ENCODE measurements at regions not wholly inside any gene's neighbourhood (a gene's known extent, or its start where the extent isn't known, plus 50 kb on each side); places are given as distances from the start of the nearest gene placed in this dataset.

DNA sequence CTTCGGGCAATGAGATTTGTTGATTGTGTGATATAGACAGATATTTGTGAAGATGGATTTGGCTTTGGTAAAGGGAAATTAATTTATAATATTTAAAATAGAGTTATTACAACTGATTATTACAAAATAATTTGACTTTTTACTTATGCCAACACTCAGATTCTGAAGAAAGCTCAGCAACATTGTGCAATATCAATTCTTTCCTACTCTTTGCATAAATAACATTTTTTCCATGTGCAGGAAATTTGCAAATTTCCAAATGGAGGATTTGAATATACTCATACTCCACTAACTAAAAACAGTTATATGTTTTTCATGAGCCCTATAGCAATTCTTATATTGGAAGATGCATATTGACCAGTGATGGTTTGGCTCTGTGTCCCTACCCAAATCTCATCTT is 676.4 kb upstream of the ADAMTS5 start:
- TF ChIP-seq POLR2A (IDR thresholded peaks at IDR 0.05) (no peak), EP300 (IDR thresholded peaks at IDR 0.05; ENCODE audit: low read depth) (no peak), POLR2AphosphoS5 (IDR thresholded peaks at IDR 0.05) (no peak)
- TF ChIP-seq, protein P1, sequence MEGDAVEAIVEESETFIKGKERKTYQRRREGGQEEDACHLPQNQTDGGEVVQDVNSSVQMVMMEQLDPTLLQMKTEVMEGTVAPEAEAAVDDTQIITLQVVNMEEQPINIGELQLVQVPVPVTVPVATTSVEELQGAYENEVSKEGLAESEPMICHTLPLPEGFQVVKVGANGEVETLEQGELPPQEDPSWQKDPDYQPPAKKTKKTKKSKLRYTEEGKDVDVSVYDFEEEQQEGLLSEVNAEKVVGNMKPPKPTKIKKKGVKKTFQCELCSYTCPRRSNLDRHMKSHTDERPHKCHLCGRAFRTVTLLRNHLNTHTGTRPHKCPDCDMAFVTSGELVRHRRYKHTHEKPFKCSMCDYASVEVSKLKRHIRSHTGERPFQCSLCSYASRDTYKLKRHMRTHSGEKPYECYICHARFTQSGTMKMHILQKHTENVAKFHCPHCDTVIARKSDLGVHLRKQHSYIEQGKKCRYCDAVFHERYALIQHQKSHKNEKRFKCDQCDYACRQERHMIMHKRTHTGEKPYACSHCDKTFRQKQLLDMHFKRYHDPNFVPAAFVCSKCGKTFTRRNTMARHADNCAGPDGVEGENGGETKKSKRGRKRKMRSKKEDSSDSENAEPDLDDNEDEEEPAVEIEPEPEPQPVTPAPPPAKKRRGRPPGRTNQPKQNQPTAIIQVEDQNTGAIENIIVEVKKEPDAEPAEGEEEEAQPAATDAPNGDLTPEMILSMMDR (IDR thresholded peaks at IDR 0.05): no peak
- H3K27ac ChIP-seq: no peak overlapping the region
- H3K4me1 ChIP-seq: no peaks in the 10 kb centered on the region
- WGBS, 2 donors (ENCODE audit: low coverage in 1 of 2): 86 to 87% methylated on average over 1 of the region's 1 CpG
- no peaks in the 10 kb centered on the region for H3K36me3 ChIP-seq
- no peak overlapping the region for H3K4me3 ChIP-seq
- no peak for DNase-seq
- H3K9me3 ChIP-seq: no peaks in the 10 kb centered on the region
- intact Hi-C loops (cut with DNase I; ENCODE audit: low total_unique reads) (no loop called here), in situ Hi-C loops (cut with MboI; ENCODE audit: low pct_ligation_motif_present in 1 of 4, low pct_unique_long_range_greater_than_20kb in 1 of 4, low sequenced_read_pairs in 3 of 4) (no loop called here)
- no peaks in the 10 kb centered on the region for H3K27me3 ChIP-seq

GRCh38 chr21:27639286-27639685 is 672.4 kb upstream of the ADAMTS5 start:
- no peaks in the 10 kb centered on the region for H3K27me3 ChIP-seq
- intact Hi-C loops (cut with DNase I; ENCODE audit: low total_unique reads): no loop called here
- no peak overlapping the region for H3K4me3 ChIP-seq
- no peaks in the 10 kb centered on the region for H3K9me3 ChIP-seq
- no peak overlapping the region for H3K27ac ChIP-seq
- TF ChIP-seq POLR2A (IDR thresholded peaks at IDR 0.05) (no peak), EP300 (IDR thresholded peaks at IDR 0.05; ENCODE audit: low read depth) (no peak), POLR2AphosphoS5 (IDR thresholded peaks at IDR 0.05) (no peak)
- TF ChIP-seq, protein P1 (IDR thresholded peaks at IDR 0.05): no peak
- DNase-seq: no peak
- in situ Hi-C loops (cut with MboI; ENCODE audit: low pct_ligation_motif_present in 1 of 4, low pct_unique_long_range_greater_than_20kb in 1 of 4, low sequenced_read_pairs in 3 of 4): no loop called here
- H3K36me3 ChIP-seq: no peaks in the 10 kb centered on the region
- no peaks in the 10 kb centered on the region for H3K4me1 ChIP-seq

DNA sequence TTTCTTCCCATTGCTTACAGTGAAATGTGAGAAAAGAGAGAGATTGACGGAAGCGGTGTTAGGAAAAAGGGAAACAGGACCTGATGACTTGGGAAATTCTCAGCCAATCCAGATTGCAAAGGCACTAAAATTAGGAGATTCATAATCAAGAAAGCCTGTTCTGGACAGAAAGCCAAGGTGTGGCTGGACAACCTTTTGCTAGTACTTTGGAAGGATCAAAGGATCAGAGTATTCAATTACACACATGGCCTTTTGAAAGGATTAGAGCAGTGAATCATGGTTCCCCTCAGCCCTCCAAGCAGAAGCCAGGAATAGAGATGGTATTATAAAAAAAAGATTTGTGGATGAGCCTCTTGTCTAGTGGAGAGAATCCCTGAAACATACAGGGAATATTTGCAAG is 669.8 kb upstream of the ADAMTS5 start:
- no peak for TF ChIP-seq EP300 (IDR thresholded peaks at IDR 0.05; ENCODE audit: low read depth)
- TF ChIP-seq POLR2A (IDR thresholded peaks at IDR 0.05): no peak
- TF ChIP-seq, protein P1 (IDR thresholded peaks at IDR 0.05): no peak
- TF ChIP-seq POLR2AphosphoS5 (IDR thresholded peaks at IDR 0.05): no peak
- Histone ChIP-seq H3K27ac (no peak overlapping the region), H3K9me3 (no peaks in the 10 kb centered on the region), H3K27me3 (no peaks in the 10 kb centered on the region), H3K4me3 (no peak overlapping the region), H3K36me3 (no peaks in the 10 kb centered on the region), H3K4me1 (no peaks in the 10 kb centered on the region)
- in situ Hi-C loops (cut with MboI; ENCODE audit: low pct_ligation_motif_present in 1 of 4, low pct_unique_long_range_greater_than_20kb in 1 of 4, low sequenced_read_pairs in 3 of 4): no loop called here
- intact Hi-C loops (cut with DNase I; ENCODE audit: low total_unique reads): no loop called here
- 35 to 44% methylated on average over 2 of the region's 2 CpGs for WGBS, 2 donors (ENCODE audit: low coverage in 1 of 2)
- no peak for DNase-seq

GRCh38 chr21:27633631-27634030 is 666.7 kb upstream of the ADAMTS5 start:
- H3K27me3 ChIP-seq: no peaks in the 10 kb centered on the region
- no peaks in the 10 kb centered on the region for H3K36me3 ChIP-seq
- no peak overlapping the region for H3K27ac ChIP-seq
- H3K4me3 ChIP-seq: no peak overlapping the region
- no peak for TF ChIP-seq POLR2AphosphoS5 (IDR thresholded peaks at IDR 0.05)
- no peaks in the 10 kb centered on the region for H3K9me3 ChIP-seq
- intact Hi-C loops (cut with DNase I; ENCODE audit: low total_unique reads): no loop called here
- DNase-seq: no peak
- no peaks in the 10 kb centered on the region for H3K4me1 ChIP-seq
- in situ Hi-C loops (cut with MboI; ENCODE audit: low pct_ligation_motif_present in 1 of 4, low pct_unique_long_range_greater_than_20kb in 1 of 4, low sequenced_read_pairs in 3 of 4): no loop called here
- WGBS, 2 donors (ENCODE audit: low coverage in 1 of 2): 63 to 64% methylated on average over 3 of the region's 3 CpGs

- TF ChIP-seq POLR2A (IDR thresholded peaks at IDR 0.05): no peak
- TF ChIP-seq POLR2AphosphoS5 (IDR thresholded peaks at IDR 0.05): no peak
- TF ChIP-seq, protein P1 (IDR thresholded peaks at IDR 0.05): no peak
- TF ChIP-seq EP300 (IDR thresholded peaks at IDR 0.05; ENCODE audit: low read depth): no peak
- Histone ChIP-seq H3K27ac (no peak overlapping the region), H3K36me3 (no peaks in the 10 kb centered on the region), H3K4me1 (no peaks in the 10 kb centered on the region), H3K4me3 (no peak overlapping the region), H3K9me3 (no peaks in the 10 kb centered on the region), H3K27me3 (no peaks in the 10 kb centered on the region)
- in situ Hi-C loops (cut with MboI; ENCODE audit: low pct_ligation_motif_present in 1 of 4, low pct_unique_long_range_greater_than_20kb in 1 of 4, low sequenced_read_pairs in 3 of 4): no loop called here
- intact Hi-C loops (cut with DNase I; ENCODE audit: low total_unique reads): no loop called here
- 22 to 23% methylated on average over 1 of the region's 1 CpG for WGBS, 2 donors (ENCODE audit: low coverage in 1 of 2)
- no peak for DNase-seq
These were observed 664.6 kb upstream of the ADAMTS5 start for GRCh38 chr21:27631471-27631870.

All from transverse colon (tissue), 4 donors.